GM12878 (cell line): ENCODE measurements at regions not wholly inside any gene's neighbourhood (a gene's known extent, or its start where the extent isn't known, plus 50 kb on each side); places are given as distances from the start of the nearest gene placed in this dataset.

Experiments
- CREB1 ChIP-seq: IDR thresholded peaks from 2 replicates; pipeline ENCODE4 v1.6.1; 2012; ENCODE audit warnings: low read depth, mild to moderate bottlenecking, inconsistent platforms
- EED ChIP-seq: sonication (generic); IDR thresholded peaks from 2 replicates; pipeline ENCODE4 v1.6.1; 2016; ENCODE audit warnings: antibody characterized with exemption, low read depth
- EP300 ChIP-seq, 2 experiments: fragments of 150-350 bp in 1 of 2; IDR thresholded peaks; 2 replicates each; pipeline ENCODE4 v1.6.1; 2011 to 2012; ENCODE audit warnings: low read depth in 2 of 2, low read length in 2 of 2, borderline replicate concordance in 1 of 2, improper control_type of control experiment in 1 of 2, inconsistent platforms in 1 of 2; ENCODE audit not compliant: control insufficient read depth in 1 of 2
- FOXK2 ChIP-seq: fragments of 450-650 bp; IDR thresholded peaks from 2 replicates; pipeline ENCODE4 v1.6.1; 2017; ENCODE audit warnings: mild to moderate bottlenecking, moderate library complexity
- MEF2A ChIP-seq: IDR thresholded peaks from 2 replicates; pipeline ENCODE4 v1.6.1; 2011; ENCODE audit warnings: low read depth, mild to moderate bottlenecking, low read length, moderate library complexity; ENCODE audit not compliant: insufficient read depth
- NRF1 ChIP-seq: conservative IDR thresholded peaks from 2 replicates; pipeline ENCODE4 v1.6.1; 2011; ENCODE audit warnings: mild to moderate bottlenecking, low read depth, low read length, improper control_type of control experiment
- POLR2A ChIP-seq: IDR thresholded peaks from 2 replicates; pipeline ENCODE4 v1.6.1; 2011; ENCODE audit warnings: low read depth, mild to moderate bottlenecking, low read length
- RAD21 ChIP-seq: IDR thresholded peaks from 2 replicates; pipeline ENCODE4 v1.6.1; 2011; ENCODE audit warnings: mild to moderate bottlenecking, low read depth, low read length, moderate library complexity; ENCODE audit not compliant: insufficient read depth
- TF ChIP-seq, protein P1 (sequence below), 3 experiments: IDR thresholded peaks in 2 of 3; conservative IDR thresholded peaks in 1 of 3; 2 replicates each; pipeline ENCODE4 v1.5.1; 2011; ENCODE audit warnings: low read depth in 3 of 3, low read length in 3 of 3, mild to moderate bottlenecking in 3 of 3, control low read depth in 2 of 3, moderate library complexity in 2 of 3, inconsistent platforms in 1 of 3, mixed read lengths in 1 of 3; ENCODE audit not compliant: control insufficient read depth in 2 of 3, insufficient read depth in 1 of 3; ENCODE audit errors: extremely low read depth in 1 of 3
- TF ChIP-seq, protein P2 (sequence below): IDR thresholded peaks from 2 replicates; pipeline ENCODE4 v1.6.1; 2012; ENCODE audit warnings: low read length, inconsistent platforms

DNA sequence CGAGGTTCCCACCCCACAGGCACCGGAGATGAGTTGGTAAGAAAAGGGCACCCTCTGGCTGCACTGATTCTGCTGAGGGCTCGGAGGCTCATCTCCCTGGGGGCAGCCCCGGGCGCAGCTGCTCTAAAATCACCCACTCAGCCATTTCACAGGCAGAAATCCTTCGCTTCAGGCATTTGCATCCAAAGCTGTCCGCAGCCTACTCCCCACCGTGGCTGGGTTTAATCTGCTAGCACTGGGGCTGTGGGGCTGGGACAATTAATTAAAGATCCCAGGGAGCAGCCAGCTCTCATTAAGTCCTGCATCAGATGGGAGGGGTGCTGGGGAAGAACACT is 104.3 kb upstream of the PRR20G start:
- TF ChIP-seq EP300 (IDR thresholded peaks at IDR 0.05; ENCODE audit: borderline replicate concordance in 1 of 2, control insufficient read depth in 1 of 2, low read depth in 2 of 2, low read length in 2 of 2) (no peak), MEF2A (no peak), EED (no peak), POLR2A (no peak), FOXK2 (no peak), NRF1 (no peak), RAD21 (no peak), CREB1 (no peak)
- TF ChIP-seq, protein P1, sequence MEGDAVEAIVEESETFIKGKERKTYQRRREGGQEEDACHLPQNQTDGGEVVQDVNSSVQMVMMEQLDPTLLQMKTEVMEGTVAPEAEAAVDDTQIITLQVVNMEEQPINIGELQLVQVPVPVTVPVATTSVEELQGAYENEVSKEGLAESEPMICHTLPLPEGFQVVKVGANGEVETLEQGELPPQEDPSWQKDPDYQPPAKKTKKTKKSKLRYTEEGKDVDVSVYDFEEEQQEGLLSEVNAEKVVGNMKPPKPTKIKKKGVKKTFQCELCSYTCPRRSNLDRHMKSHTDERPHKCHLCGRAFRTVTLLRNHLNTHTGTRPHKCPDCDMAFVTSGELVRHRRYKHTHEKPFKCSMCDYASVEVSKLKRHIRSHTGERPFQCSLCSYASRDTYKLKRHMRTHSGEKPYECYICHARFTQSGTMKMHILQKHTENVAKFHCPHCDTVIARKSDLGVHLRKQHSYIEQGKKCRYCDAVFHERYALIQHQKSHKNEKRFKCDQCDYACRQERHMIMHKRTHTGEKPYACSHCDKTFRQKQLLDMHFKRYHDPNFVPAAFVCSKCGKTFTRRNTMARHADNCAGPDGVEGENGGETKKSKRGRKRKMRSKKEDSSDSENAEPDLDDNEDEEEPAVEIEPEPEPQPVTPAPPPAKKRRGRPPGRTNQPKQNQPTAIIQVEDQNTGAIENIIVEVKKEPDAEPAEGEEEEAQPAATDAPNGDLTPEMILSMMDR (IDR thresholded peaks at IDR 0.05 in 2 of 3, conservative IDR thresholded peaks at IDR 0.05 in 1 of 3; ENCODE audit: control insufficient read depth in 2 of 3, extremely low read depth in 1 of 3, insufficient read depth in 1 of 3, low read depth in 3 of 3, low read length in 3 of 3), result no peak
- TF ChIP-seq, protein P2, sequence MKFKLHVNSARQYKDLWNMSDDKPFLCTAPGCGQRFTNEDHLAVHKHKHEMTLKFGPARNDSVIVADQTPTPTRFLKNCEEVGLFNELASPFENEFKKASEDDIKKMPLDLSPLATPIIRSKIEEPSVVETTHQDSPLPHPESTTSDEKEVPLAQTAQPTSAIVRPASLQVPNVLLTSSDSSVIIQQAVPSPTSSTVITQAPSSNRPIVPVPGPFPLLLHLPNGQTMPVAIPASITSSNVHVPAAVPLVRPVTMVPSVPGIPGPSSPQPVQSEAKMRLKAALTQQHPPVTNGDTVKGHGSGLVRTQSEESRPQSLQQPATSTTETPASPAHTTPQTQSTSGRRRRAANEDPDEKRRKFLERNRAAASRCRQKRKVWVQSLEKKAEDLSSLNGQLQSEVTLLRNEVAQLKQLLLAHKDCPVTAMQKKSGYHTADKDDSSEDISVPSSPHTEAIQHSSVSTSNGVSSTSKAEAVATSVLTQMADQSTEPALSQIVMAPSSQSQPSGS, result no peak
